ENCODE measurements at regions not wholly inside any gene's neighbourhood (a gene's known extent, or its start where the extent isn't known, plus 50 kb on each side); places are given as distances from the start of the nearest gene placed in this dataset.

DNA sequence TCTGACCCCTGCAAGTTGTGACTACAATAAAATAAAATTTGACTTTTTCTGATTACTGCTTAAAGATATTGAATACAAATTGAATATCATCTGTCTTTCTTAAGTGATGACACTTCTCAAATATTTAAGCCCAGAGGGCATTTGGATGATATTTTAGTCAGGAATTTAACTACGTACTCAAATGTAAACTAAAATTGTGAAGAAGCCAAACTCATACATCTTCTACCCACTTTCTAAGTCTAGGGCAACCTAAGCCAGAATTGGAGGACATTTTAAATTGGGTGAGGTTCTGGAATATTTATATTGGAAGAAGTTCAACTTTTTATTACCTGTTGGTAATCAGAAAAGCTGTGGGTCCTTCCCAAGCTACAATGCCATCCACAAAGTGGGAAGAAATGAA, 149.1 kb upstream of the WDR11 start:
- peaks cover 3% of the 10 kb centered on the region; the same call in 1 of the 2 replicates for H3K9me3 ChIP-seq (ENCODE audit: low read length)
- H3K79me2 ChIP-seq (ENCODE audit: insufficient read depth, low read length), result no peaks in the 10 kb centered on the region
- peaks cover 0 to 8% of the 10 kb centered on the region in 2 experiments; a peak in 1 of 5 replicates for H3K27me3 ChIP-seq (ENCODE audit: control insufficient read depth in 1 of 2, insufficient read depth in 2 of 2, low read length in 2 of 2)
- H4K20me1 ChIP-seq (ENCODE audit: insufficient read depth, low read length), result no peaks in the 10 kb centered on the region
- CTCF ChIA-PET (ENCODE audit: low intra/inter-chr PET ratio, low total read pairs), result no interaction called here
- 6% methylated on average over 1 of the region's 1 CpG for WGBS (ENCODE audit: low lambda C conversion rate)
- H2AFZ ChIP-seq (ENCODE audit: low read length), result no peak overlapping the region
- no peaks in the 10 kb centered on the region for H3K36me3 ChIP-seq (replicated peaks in 1 of 2; ENCODE audit: control insufficient read depth in 1 of 2, insufficient read depth in 2 of 2, low read length in 2 of 2)
- no peak for DNase-seq (ENCODE audit: low spot score)
- no peak for FAIRE-seq
- H3K9ac ChIP-seq (ENCODE audit: insufficient read depth, low read depth, low read length), result no peak overlapping the region
- no peak overlapping the region for H3K27ac ChIP-seq (ENCODE audit: extremely low read length, insufficient read depth, low read length)
- in situ Hi-C loops (cut with HindIII; ENCODE audit: extremely low pct_ligation_motif_present, low pct_unique_long_range_greater_than_20kb) (no loop called here), intact Hi-C loops (cut with micrococcal nuclease; ENCODE audit: unreplicated experiment) (no loop called here)
- H3K4me3 ChIP-seq (replicated peaks in 1 of 3; ENCODE audit: insufficient read depth in 1 of 3, low read depth in 2 of 3, low read length in 3 of 3), result no peak overlapping the region
- no peak for ATAC-seq
- POLR2A ChIA-PET, result no interaction called here
- no peak overlapping the region for H3K4me2 ChIP-seq (ENCODE audit: low read depth, low read length)
- BruUV-seq (replicated peaks), result no TSS peak
- no peaks in the 10 kb centered on the region for H3K4me1 ChIP-seq (ENCODE audit: insufficient read depth, low read length)
- TF ChIP-seq, protein P1, sequence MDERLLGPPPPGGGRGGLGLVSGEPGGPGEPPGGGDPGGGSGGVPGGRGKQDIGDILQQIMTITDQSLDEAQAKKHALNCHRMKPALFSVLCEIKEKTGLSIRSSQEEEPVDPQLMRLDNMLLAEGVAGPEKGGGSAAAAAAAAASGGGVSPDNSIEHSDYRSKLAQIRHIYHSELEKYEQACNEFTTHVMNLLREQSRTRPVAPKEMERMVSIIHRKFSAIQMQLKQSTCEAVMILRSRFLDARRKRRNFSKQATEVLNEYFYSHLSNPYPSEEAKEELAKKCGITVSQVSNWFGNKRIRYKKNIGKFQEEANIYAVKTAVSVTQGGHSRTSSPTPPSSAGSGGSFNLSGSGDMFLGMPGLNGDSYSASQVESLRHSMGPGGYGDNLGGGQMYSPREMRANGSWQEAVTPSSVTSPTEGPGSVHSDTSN (CRISPR knock-in tag; IDR thresholded peaks at IDR 0.05), result no peak
- TF ChIP-seq, protein P2, sequence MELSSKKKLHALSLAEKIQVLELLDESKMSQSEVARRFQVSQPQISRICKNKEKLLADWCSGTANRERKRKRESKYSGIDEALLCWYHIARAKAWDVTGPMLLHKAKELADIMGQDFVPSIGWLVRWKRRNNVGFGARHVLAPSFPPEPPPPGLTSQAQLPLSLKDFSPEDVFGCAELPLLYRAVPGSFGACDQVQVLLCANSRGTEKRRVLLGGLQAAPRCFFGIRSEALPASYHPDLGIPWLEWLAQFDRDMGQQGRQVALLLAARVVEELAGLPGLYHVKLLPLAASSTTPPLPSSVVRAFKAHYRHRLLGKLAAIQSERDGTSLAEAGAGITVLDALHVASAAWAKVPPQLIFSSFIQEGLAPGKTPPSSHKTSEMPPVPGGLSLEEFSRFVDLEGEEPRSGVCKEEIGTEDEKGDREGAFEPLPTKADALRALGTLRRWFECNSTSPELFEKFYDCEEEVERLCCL (CRISPR knock-in tag; IDR thresholded peaks at IDR 0.05; ENCODE audit: borderline replicate concordance), result no peak
- TF ChIP-seq ARID2 (CRISPR knock-in tag; IDR thresholded peaks at IDR 0.05; ENCODE audit: borderline replicate concordance), result no peak
- TF ChIP-seq, protein P3, sequence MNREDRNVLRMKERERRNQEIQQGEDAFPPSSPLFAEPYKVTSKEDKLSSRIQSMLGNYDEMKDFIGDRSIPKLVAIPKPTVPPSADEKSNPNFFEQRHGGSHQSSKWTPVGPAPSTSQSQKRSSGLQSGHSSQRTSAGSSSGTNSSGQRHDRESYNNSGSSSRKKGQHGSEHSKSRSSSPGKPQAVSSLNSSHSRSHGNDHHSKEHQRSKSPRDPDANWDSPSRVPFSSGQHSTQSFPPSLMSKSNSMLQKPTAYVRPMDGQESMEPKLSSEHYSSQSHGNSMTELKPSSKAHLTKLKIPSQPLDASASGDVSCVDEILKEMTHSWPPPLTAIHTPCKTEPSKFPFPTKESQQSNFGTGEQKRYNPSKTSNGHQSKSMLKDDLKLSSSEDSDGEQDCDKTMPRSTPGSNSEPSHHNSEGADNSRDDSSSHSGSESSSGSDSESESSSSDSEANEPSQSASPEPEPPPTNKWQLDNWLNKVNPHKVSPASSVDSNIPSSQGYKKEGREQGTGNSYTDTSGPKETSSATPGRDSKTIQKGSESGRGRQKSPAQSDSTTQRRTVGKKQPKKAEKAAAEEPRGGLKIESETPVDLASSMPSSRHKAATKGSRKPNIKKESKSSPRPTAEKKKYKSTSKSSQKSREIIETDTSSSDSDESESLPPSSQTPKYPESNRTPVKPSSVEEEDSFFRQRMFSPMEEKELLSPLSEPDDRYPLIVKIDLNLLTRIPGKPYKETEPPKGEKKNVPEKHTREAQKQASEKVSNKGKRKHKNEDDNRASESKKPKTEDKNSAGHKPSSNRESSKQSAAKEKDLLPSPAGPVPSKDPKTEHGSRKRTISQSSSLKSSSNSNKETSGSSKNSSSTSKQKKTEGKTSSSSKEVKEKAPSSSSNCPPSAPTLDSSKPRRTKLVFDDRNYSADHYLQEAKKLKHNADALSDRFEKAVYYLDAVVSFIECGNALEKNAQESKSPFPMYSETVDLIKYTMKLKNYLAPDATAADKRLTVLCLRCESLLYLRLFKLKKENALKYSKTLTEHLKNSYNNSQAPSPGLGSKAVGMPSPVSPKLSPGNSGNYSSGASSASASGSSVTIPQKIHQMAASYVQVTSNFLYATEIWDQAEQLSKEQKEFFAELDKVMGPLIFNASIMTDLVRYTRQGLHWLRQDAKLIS (CRISPR knock-in tag; IDR thresholded peaks at IDR 0.05), result no peak
- no peak for TF ChIP-seq KIAA2018 (CRISPR knock-in tag; IDR thresholded peaks at IDR 0.05; ENCODE audit: borderline replicate concordance)
- no peak for TF ChIP-seq ATF5 (CRISPR knock-in tag; IDR thresholded peaks at IDR 0.05; ENCODE audit: low read depth)
- TF ChIP-seq HIVEP1 (CRISPR knock-in tag; IDR thresholded peaks at IDR 0.05), result no peak
